ENCODE measurements at regions not wholly inside any gene's neighbourhood (a gene's known extent, or its start where the extent isn't known, plus 50 kb on each side); places are given as distances from the start of the nearest gene placed in this dataset.

GRCh38 chr5:84791138-84791537 lies 406.5 kb upstream of the EDIL3 start:
- TF ChIP-seq EP300 (IDR thresholded peaks at IDR 0.05) = no peak
- TF ChIP-seq CTCF (IDR thresholded peaks at IDR 0.05) = no peak
- no peak for TF ChIP-seq POLR2A (IDR thresholded peaks at IDR 0.05)
- no peaks in the 10 kb centered on the region for H3K4me1 ChIP-seq (ENCODE audit: insufficient read depth)
- H3K4me3 ChIP-seq = no peak overlapping the region
- no peaks in the 10 kb centered on the region for H3K36me3 ChIP-seq
- intact Hi-C loops (cut with DNase I) = no loop called here
- no peak overlapping the region for H3K27ac ChIP-seq
- DNase-seq = no peak
- no peaks in the 10 kb centered on the region for H3K9me3 ChIP-seq
- H3K27me3 ChIP-seq = no peaks in the 10 kb centered on the region

GRCh38 chr5:84790406-84790805 lies 405.7 kb upstream of the EDIL3 start:
- Histone ChIP-seq H3K27ac (no peak overlapping the region), H3K27me3 (no peaks in the 10 kb centered on the region), H3K4me3 (no peak overlapping the region), H3K36me3 (no peaks in the 10 kb centered on the region), H3K9me3 (no peaks in the 10 kb centered on the region), H3K4me1 (ENCODE audit: insufficient read depth) (no peaks in the 10 kb centered on the region)
- no peak for DNase-seq
- no peak for TF ChIP-seq CTCF (IDR thresholded peaks at IDR 0.05)
- TF ChIP-seq POLR2A (IDR thresholded peaks at IDR 0.05) = no peak
- TF ChIP-seq EP300 (IDR thresholded peaks at IDR 0.05) = no peak
- 89 to 91% (median 90%) methylated on average over 1 of the region's 1 CpG for WGBS, 3 donors
- intact Hi-C loops (cut with DNase I) = no loop called here

DNA sequence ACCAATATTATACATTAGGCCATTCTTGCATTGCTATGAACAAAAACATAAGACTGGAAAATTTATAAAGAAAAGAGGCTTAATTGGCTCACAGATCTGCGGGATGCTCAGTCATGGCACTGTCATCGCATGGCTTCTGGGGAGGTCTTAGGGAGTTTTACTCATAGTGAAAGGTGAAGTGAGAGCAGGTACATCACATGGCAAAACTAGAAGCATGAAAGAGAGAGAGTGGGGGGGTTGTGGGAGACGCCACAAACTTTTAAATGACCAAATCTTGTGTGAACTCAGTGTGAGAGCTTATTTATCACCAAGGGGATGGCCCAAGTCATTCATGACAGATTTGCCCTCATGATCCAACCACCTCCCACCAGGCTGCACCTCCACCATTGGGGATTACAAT lies 398.3 kb upstream of the EDIL3 start:
- H3K4me3 ChIP-seq = no peak overlapping the region
- H3K4me1 ChIP-seq (ENCODE audit: insufficient read depth) = no peaks in the 10 kb centered on the region
- WGBS, 3 donors = 94 to 98% (median 96%) methylated on average over 3 of the region's 3 CpGs
- H3K27ac ChIP-seq = no peak overlapping the region
- no peaks in the 10 kb centered on the region for H3K9me3 ChIP-seq
- TF ChIP-seq CTCF (IDR thresholded peaks at IDR 0.05) (no peak), POLR2A (IDR thresholded peaks at IDR 0.05) (no peak), EP300 (IDR thresholded peaks at IDR 0.05) (no peak)
- intact Hi-C loops (cut with DNase I) = no loop called here
- H3K27me3 ChIP-seq = no peaks in the 10 kb centered on the region
- DNase-seq = no peak
- no peaks in the 10 kb centered on the region for H3K36me3 ChIP-seq

- H3K4me1 ChIP-seq (ENCODE audit: insufficient read depth) = no peaks in the 10 kb centered on the region
- no peaks in the 10 kb centered on the region for H3K9me3 ChIP-seq
- no peaks in the 10 kb centered on the region for H3K36me3 ChIP-seq
- H3K4me3 ChIP-seq = no peak overlapping the region
- 54 to 72% (median 66%) methylated on average over 2 of the region's 2 CpGs for WGBS, 3 donors
- H3K27ac ChIP-seq = no peak overlapping the region
- TF ChIP-seq EP300 (IDR thresholded peaks at IDR 0.05) (no peak), CTCF (IDR thresholded peaks at IDR 0.05) (no peak), POLR2A (IDR thresholded peaks at IDR 0.05) (no peak)
- intact Hi-C loops (cut with DNase I) = no loop called here
- H3K27me3 ChIP-seq = no peaks in the 10 kb centered on the region
- no peak for DNase-seq
Observed at GRCh38 chr5:84779186-84779585, 394.5 kb upstream of the EDIL3 start.

DNA sequence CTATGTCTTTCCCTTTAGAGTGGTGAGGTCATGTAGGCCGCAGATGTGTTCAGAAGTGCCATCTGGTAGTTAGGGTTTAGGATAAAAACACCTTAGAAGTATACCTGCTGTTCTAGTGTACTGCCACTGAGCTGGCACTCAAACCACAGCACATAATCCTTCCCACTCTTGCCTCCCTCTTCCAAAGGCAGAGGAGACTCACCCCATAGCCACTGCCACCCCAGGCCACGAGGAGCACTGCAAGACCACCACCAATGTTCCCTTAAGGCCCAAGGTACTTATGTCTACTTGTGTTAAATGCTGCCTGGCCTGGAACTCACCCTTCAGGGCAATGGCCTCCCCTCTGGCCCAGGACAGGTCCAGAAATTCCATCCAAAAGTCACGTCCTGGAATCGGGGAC lies 379.5 kb upstream of the EDIL3 start:
- Histone ChIP-seq H3K27me3 (no peaks in the 10 kb centered on the region), H3K9me3 (no peaks in the 10 kb centered on the region), H3K4me1 (ENCODE audit: insufficient read depth) (no peaks in the 10 kb centered on the region), H3K36me3 (no peaks in the 10 kb centered on the region), H3K4me3 (no peak overlapping the region), H3K27ac (no peak overlapping the region)
- DNase-seq = no peak
- intact Hi-C loops (cut with DNase I) = no loop called here
- 76 to 88% (median 80%) methylated on average over 4 of the region's 4 CpGs for whole genome bisulfite sequencing, 3 donors
- no peak for TF ChIP-seq POLR2A (IDR thresholded peaks at IDR 0.05)
- no peak for TF ChIP-seq CTCF (IDR thresholded peaks at IDR 0.05)
- no peak for TF ChIP-seq EP300 (IDR thresholded peaks at IDR 0.05)

Measured in ovary (tissue), 7 donors.